ENCODE measurements at regions not wholly inside any gene's neighbourhood (a gene's known extent, or its start where the extent isn't known, plus 50 kb on each side); places are given as distances from the start of the nearest gene placed in this dataset.

GRCh38 chr12:107355612-107356011, 262.3 kb upstream of the CRY1 start:
- Histone ChIP-seq H3K4me1 (peaks cover 0 to 20% (median under 1%) of the 10 kb centered on the region in 3 donors), H3K4me3 (no peak overlapping the region), H3K9me3 (no peaks in the 10 kb centered on the region), H3K27ac (no peak overlapping the region), H3K27me3 (no peaks in the 10 kb centered on the region), H3K36me3 (no peaks in the 10 kb centered on the region)
- TF ChIP-seq POLR2A (IDR thresholded peaks at IDR 0.05): no peak
- TF ChIP-seq, protein P1, sequence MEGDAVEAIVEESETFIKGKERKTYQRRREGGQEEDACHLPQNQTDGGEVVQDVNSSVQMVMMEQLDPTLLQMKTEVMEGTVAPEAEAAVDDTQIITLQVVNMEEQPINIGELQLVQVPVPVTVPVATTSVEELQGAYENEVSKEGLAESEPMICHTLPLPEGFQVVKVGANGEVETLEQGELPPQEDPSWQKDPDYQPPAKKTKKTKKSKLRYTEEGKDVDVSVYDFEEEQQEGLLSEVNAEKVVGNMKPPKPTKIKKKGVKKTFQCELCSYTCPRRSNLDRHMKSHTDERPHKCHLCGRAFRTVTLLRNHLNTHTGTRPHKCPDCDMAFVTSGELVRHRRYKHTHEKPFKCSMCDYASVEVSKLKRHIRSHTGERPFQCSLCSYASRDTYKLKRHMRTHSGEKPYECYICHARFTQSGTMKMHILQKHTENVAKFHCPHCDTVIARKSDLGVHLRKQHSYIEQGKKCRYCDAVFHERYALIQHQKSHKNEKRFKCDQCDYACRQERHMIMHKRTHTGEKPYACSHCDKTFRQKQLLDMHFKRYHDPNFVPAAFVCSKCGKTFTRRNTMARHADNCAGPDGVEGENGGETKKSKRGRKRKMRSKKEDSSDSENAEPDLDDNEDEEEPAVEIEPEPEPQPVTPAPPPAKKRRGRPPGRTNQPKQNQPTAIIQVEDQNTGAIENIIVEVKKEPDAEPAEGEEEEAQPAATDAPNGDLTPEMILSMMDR (IDR thresholded peaks at IDR 0.05): no peak
- intact Hi-C loops (cut with DNase I): no loop called here
- 65 to 74% methylated on average over 1 of the region's 1 CpG for WGBS, 2 donors
- no peak for DNase-seq

GRCh38 chr12:107356266-107356936, 263.1 kb upstream of the CRY1 start:
- no peaks in the 10 kb centered on the region for H3K9me3 ChIP-seq
- DNase-seq: no peak
- TF ChIP-seq, protein P1 (IDR thresholded peaks at IDR 0.05): no peak
- TF ChIP-seq POLR2A (IDR thresholded peaks at IDR 0.05): no peak
- WGBS, 2 donors: 66 to 72% methylated on average over 7 of the region's 7 CpGs
- H3K27ac ChIP-seq: no peak overlapping the region
- no peaks in the 10 kb centered on the region for H3K27me3 ChIP-seq
- peaks cover 0 to 20% (median 4%) of the 10 kb centered on the region in 3 donors for H3K4me1 ChIP-seq
- no peak overlapping the region for H3K4me3 ChIP-seq
- H3K36me3 ChIP-seq: no peaks in the 10 kb centered on the region
- intact Hi-C loops (cut with DNase I): no loop called here

GRCh38 chr12:107356937-107357295, 263.6 kb upstream of the CRY1 start:
- WGBS, 2 donors: 71 to 75% methylated on average over 1 to 2 of the region's 2 CpGs
- Histone ChIP-seq H3K4me1 (peaks cover 0 to 20% (median 4%) of the 10 kb centered on the region in 3 donors), H3K27me3 (no peaks in the 10 kb centered on the region), H3K9me3 (no peaks in the 10 kb centered on the region), H3K36me3 (no peaks in the 10 kb centered on the region), H3K27ac (no peak overlapping the region), H3K4me3 (no peak overlapping the region)
- no peak for DNase-seq
- TF ChIP-seq, protein P1 (IDR thresholded peaks at IDR 0.05): no peak
- no peak for TF ChIP-seq POLR2A (IDR thresholded peaks at IDR 0.05)
- intact Hi-C loops (cut with DNase I): no loop called here

DNA sequence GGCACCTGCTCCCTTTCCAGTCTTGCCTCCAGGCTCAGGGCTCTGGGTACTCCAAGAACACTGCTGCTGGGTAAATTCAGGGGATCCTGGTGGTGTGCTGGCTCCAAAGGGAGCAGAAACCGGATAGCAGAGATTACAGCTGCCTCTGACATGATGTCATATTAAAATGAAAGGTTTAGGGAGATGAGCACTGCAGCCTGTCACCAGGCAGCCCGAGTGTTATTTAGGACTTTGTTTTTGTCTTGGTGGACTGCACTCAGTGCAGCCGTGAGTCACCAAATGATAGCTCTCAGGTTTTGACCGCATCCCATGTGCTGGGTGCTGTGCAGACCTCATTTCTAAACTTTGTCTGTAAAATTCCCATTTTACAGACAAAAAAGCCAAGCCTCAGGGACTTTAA, 266.0 kb upstream of the CRY1 start:
- 46 to 56% methylated on average over 4 of the region's 4 CpGs for WGBS, 2 donors
- TF ChIP-seq, protein P1 (IDR thresholded peaks at IDR 0.05): no peak
- TF ChIP-seq POLR2A (IDR thresholded peaks at IDR 0.05): no peak
- DNase-seq: no peak
- no peaks in the 10 kb centered on the region for H3K36me3 ChIP-seq
- peaks cover 0 to 20% (median 4%) of the 10 kb centered on the region in 3 donors for H3K4me1 ChIP-seq
- no peaks in the 10 kb centered on the region for H3K9me3 ChIP-seq
- H3K27me3 ChIP-seq: no peaks in the 10 kb centered on the region
- no peak overlapping the region for H3K4me3 ChIP-seq
- intact Hi-C loops (cut with DNase I): no loop called here
- H3K27ac ChIP-seq: no peak overlapping the region

GRCh38 chr12:107360033-107360432, 266.7 kb upstream of the CRY1 start:
- H3K9me3 ChIP-seq: no peaks in the 10 kb centered on the region

More at GRCh38 chr12:107360033-107360432, 266.7 kb upstream of the CRY1 start:
- Histone ChIP-seq H3K36me3 (no peaks in the 10 kb centered on the region), H3K4me3 (no peak overlapping the region), H3K27me3 (no peaks in the 10 kb centered on the region), H3K4me1 (peaks cover 0 to 20% (median 4%) of the 10 kb centered on the region in 3 donors), H3K27ac (no peak overlapping the region)
- DNase-seq: no peak
- intact Hi-C loops (cut with DNase I): no loop called here
- TF ChIP-seq POLR2A (IDR thresholded peaks at IDR 0.05): no peak
- TF ChIP-seq, protein P1 (IDR thresholded peaks at IDR 0.05): no peak

Data from esophagus squamous epithelium (tissue), 5 donors.